Posterior cingulate gyrus (tissue), 11 donors: ENCODE measurements at regions not wholly inside any gene's neighbourhood (a gene's known extent, or its start where the extent isn't known, plus 50 kb on each side); places are given as distances from the start of the nearest gene placed in this dataset.
"Not testable (repeated sequence)": the region's sequence is repeated elsewhere in the genome, so short reads cannot be mapped to it uniquely, and the experiment has no call there.

Experiments used
- DNase-seq, 10 donors: peaks; one replicate each; pipeline versions ENCODE4 v3.0.0 to v3.0.0-alpha.2; 2020 to 2021; ENCODE audit warnings: mixed read lengths in 3 of 10
- intact Hi-C: fragments of 100-400 bp; cut with DNase I; formaldehyde crosslinking; loops from one replicate; pipeline ENCODE4 v1.15.1; 2023

GRCh38 chr10:93219347-93219746 lies 145.7 kb downstream of the CYP26A1 start:
- DNase-seq, result no peak
- intact Hi-C loops, result no loop called here

GRCh38 chr10:93220296-93221170 lies 146.8 kb downstream of the CYP26A1 start:
- intact Hi-C loops, result no loop called here
- no peak for DNase-seq

- intact Hi-C loops, result no loop called here
- DNase-seq, result no peak
These were observed 147.4 kb downstream of the CYP26A1 start for GRCh38 chr10:93221171-93221496.

- no peak for DNase-seq
- intact Hi-C loops, result no loop called here
These were observed 147.8 kb downstream of the CYP26A1 start for GRCh38 chr10:93221521-93221920.

- intact Hi-C loops, result no loop called here
These were observed 148.6 kb downstream of the CYP26A1 start for GRCh38 chr10:93222211-93222754.

GRCh38 chr10:93222876-93223275 lies 149.2 kb downstream of the CYP26A1 start:
- intact Hi-C loops, result no loop called here
- no peak for DNase-seq

More at GRCh38 chr10:93222211-93222754, 148.6 kb downstream of the CYP26A1 start:
- no peak for DNase-seq

- DNase-seq, result no peak
- intact Hi-C loops, result no loop called here
These were observed 149.6 kb downstream of the CYP26A1 start for GRCh38 chr10:93223336-93223735.

- DNase-seq, result no peak
- intact Hi-C loops, result no loop called here
These were observed 150.5 kb downstream of the CYP26A1 start for GRCh38 chr10:93224005-93224779.

- no peak for DNase-seq
- intact Hi-C loops, result no loop called here
These were observed 152.2 kb downstream of the CYP26A1 start for GRCh38 chr10:93225938-93226337.

- intact Hi-C loops, result no loop called here
- DNase-seq, result no peak
These were observed 152.9 kb downstream of the CYP26A1 start for GRCh38 chr10:93226619-93227018.

- intact Hi-C loops, result not testable (repeated sequence)
These were observed 156.9 kb downstream of the CYP26A1 start for GRCh38 chr10:93230596-93230995.

GRCh38 chr10:93232159-93232558 lies 158.5 kb downstream of the CYP26A1 start:
- DNase-seq, intact Hi-C loops: not testable (repeated sequence)

More at GRCh38 chr10:93230596-93230995, 156.9 kb downstream of the CYP26A1 start:
- DNase-seq, result not testable (repeated sequence)

GRCh38 chr10:93234940-93235339 lies 161.2 kb downstream of the CYP26A1 start:
- intact Hi-C loops, result not testable (repeated sequence)

GRCh38 chr10:93235686-93236085 lies 162.0 kb downstream of the CYP26A1 start:
- intact Hi-C loops, result no loop called here

More at GRCh38 chr10:93234940-93235339, 161.2 kb downstream of the CYP26A1 start:
- not testable (repeated sequence) for DNase-seq

GRCh38 chr10:93236393-93237040 lies 162.8 kb downstream of the CYP26A1 start:
- intact Hi-C loops, result no loop called here
- DNase-seq, result no peak

More at GRCh38 chr10:93235686-93236085, 162.0 kb downstream of the CYP26A1 start:
- DNase-seq, result no peak

GRCh38 chr10:93245147-93245546 lies 171.5 kb downstream of the CYP26A1 start:
- no peak for DNase-seq
- intact Hi-C loops, result no loop called here

- intact Hi-C loops, result no loop called here
- no peak for DNase-seq
These were observed 172.1 kb downstream of the CYP26A1 start for GRCh38 chr10:93245779-93246178.

- no peak for DNase-seq
- intact Hi-C loops, result no loop called here
These were observed 175.0 kb downstream of the CYP26A1 start for GRCh38 chr10:93248583-93249227.

- no peak for DNase-seq
- intact Hi-C loops, result no loop called here
These were observed 176.3 kb downstream of the CYP26A1 start for GRCh38 chr10:93250010-93250409.

GRCh38 chr10:93254180-93254853 lies 180.6 kb downstream of the CYP26A1 start:
- DNase-seq, result no peak
- intact Hi-C loops, result no loop called here
